ENCODE measurements at regions not wholly inside any gene's neighbourhood (a gene's known extent, or its start where the extent isn't known, plus 50 kb on each side); places are given as distances from the start of the nearest gene placed in this dataset.

GRCh38 chr17:10899281-10899680, 61.4 kb upstream of the PIRT start:
- no peaks in the 10 kb centered on the region for H3K4me1 ChIP-seq
- no peak for DNase-seq
- H3K4me3 ChIP-seq = no peak overlapping the region
- intact Hi-C loops (cut with DNase I; ENCODE audit: low total_unique reads) = no loop called here
- TF ChIP-seq CTCF (IDR thresholded peaks at IDR 0.05) (no peak), POLR2AphosphoS5 (IDR thresholded peaks at IDR 0.05) (no peak), POLR2A (IDR thresholded peaks at IDR 0.05) (no peak), EP300 (IDR thresholded peaks at IDR 0.05) (no peak)
- no peaks in the 10 kb centered on the region for H3K27me3 ChIP-seq
- no peaks in the 10 kb centered on the region for H3K9me3 ChIP-seq
- H3K27ac ChIP-seq = no peak overlapping the region
- H3K36me3 ChIP-seq = no peaks in the 10 kb centered on the region

GRCh38 chr17:10894220-10894619, 56.3 kb upstream of the PIRT start:
- Histone ChIP-seq H3K4me3 (no peak overlapping the region), H3K9me3 (no peaks in the 10 kb centered on the region), H3K27me3 (no peaks in the 10 kb centered on the region), H3K4me1 (no peaks in the 10 kb centered on the region), H3K27ac (no peak overlapping the region), H3K36me3 (no peaks in the 10 kb centered on the region)
- TF ChIP-seq CTCF (IDR thresholded peaks at IDR 0.05) = no peak
- no peak for TF ChIP-seq EP300 (IDR thresholded peaks at IDR 0.05)
- TF ChIP-seq POLR2AphosphoS5 (IDR thresholded peaks at IDR 0.05) = no peak
- TF ChIP-seq POLR2A (IDR thresholded peaks at IDR 0.05) = no peak
- intact Hi-C loops (cut with DNase I; ENCODE audit: low total_unique reads) = no loop called here
- 67 to 80% (median 76%) methylated on average over 2 of the region's 2 CpGs for WGBS, 5 donors
- DNase-seq = no peak

GRCh38 chr17:10888858-10889257, 51.0 kb upstream of the PIRT start:
- intact Hi-C loops (cut with DNase I; ENCODE audit: low total_unique reads) = loop anchor here (10.0 kb wide), 2 partner anchors 256 to 406 kb away; no protein-coding TSS in a partner anchor
- 40 to 75% (median 52%) methylated on average over 1 to 4 of the region's 4 CpGs for WGBS, 5 donors
- TF ChIP-seq POLR2A (IDR thresholded peaks at IDR 0.05) (no peak), POLR2AphosphoS5 (IDR thresholded peaks at IDR 0.05) (no peak), EP300 (IDR thresholded peaks at IDR 0.05) (no peak), CTCF (IDR thresholded peaks at IDR 0.05) (no peak)

More at GRCh38 chr17:10888858-10889257, 51.0 kb upstream of the PIRT start:
- Histone ChIP-seq H3K27me3 (no peaks in the 10 kb centered on the region), H3K9me3 (no peaks in the 10 kb centered on the region), H3K27ac (no peak overlapping the region), H3K36me3 (no peaks in the 10 kb centered on the region), H3K4me1 (no peaks in the 10 kb centered on the region), H3K4me3 (no peak overlapping the region)
- DNase-seq = no peak

Small RNA genes in the stretch of these regions (small RNA-seq; reads per million reads assigned to genes)
- gene RN7SL601P = 0 reads per million in 4 donors

Measured in stomach (tissue), 8 donors.